IMR-90 (cell line): ENCODE measurements at regions not wholly inside any gene's neighbourhood (a gene's known extent, or its start where the extent isn't known, plus 50 kb on each side); places are given as distances from the start of the nearest gene placed in this dataset.

ENCODE experiments used
- ATAC-seq: fragments of 200-7000 bp; cut with Tn5 transposase; 2 replicates; pipeline ENCODE4 v1.9.1; 2020; ENCODE audit warnings: low read depth, mild to moderate bottlenecking, moderate library complexity
- BruUV-seq: library from RNA; stranded (reverse); fragments of 400-500 nt; replicated peaks from 2 replicates; lab custom pipeline; 2021; lab: Mats Ljungman, UMichigan
- CTCF ChIA-PET: fragments of 300-600 bp; formaldehyde crosslinking; extraction: SDS; loops from one replicate; lab custom pipeline; 2021; ENCODE audit warnings: antibody characterized with exemption; lab: Yijun Ruan, JAX
- POLR2A ChIA-PET: fragments of 300-600 bp; sonication (Branson Sonifier 250); formaldehyde crosslinking; loops from one replicate; lab custom pipeline; 2022; ENCODE audit warnings: antibody characterized with exemption; ENCODE audit not compliant: unreplicated experiment; lab: Charles Lee
- DNase-seq: peaks from one replicate; pipeline ENCODE4 v3.0.0; 2013
- H2AFZ ChIP-seq: replicated peaks from 2 replicates; pipeline ENCODE3; 2013; ENCODE audit warnings: low read length, mild to moderate bottlenecking; ENCODE audit not compliant: poor library complexity
- H2AK5ac ChIP-seq: 2 replicates; pipeline ENCODE4 v1.6.1; 2013; ENCODE audit warnings: low read depth, low read length, inconsistent platforms
- H2AK9ac ChIP-seq: replicated peaks from 2 replicates; pipeline ENCODE3; 2013; ENCODE audit warnings: mild to moderate bottlenecking, low read depth, low read length, moderate library complexity; ENCODE audit not compliant: poor library complexity
- H2BK120ac ChIP-seq: 2 replicates; pipeline ENCODE4 v1.6.1; 2013; ENCODE audit warnings: low read depth, low read length, inconsistent platforms
- H2BK15ac ChIP-seq: 3 replicates; pipeline ENCODE4 v1.6.1; 2013; ENCODE audit warnings: low read depth, low read length, inconsistent platforms
- H2BK20ac ChIP-seq: 2 replicates; pipeline ENCODE4 v1.6.1; 2013; ENCODE audit warnings: low read depth, mild to moderate bottlenecking, inconsistent platforms, low read length, moderate library complexity
- H2BK5ac ChIP-seq: 2 replicates; pipeline ENCODE4 v1.6.1; 2013; ENCODE audit warnings: mild to moderate bottlenecking, low read depth, low read length, inconsistent platforms; ENCODE audit not compliant: poor library complexity, severe bottlenecking
- H3K14ac ChIP-seq: replicated peaks from 2 replicates; pipeline ENCODE4 v1.6.1; 2013; ENCODE audit warnings: low read depth, low read length, inconsistent platforms
- H3K18ac ChIP-seq: 2 replicates; pipeline ENCODE4 v1.6.1; 2013; ENCODE audit warnings: low read depth, low read length, control low read depth
- H3K23ac ChIP-seq: 2 replicates; pipeline ENCODE4 v1.6.1; 2013; ENCODE audit warnings: low read depth, low read length, inconsistent platforms
- H3K27ac ChIP-seq: 2 replicates; pipeline ENCODE4 v1.5.1; 2013; ENCODE audit warnings: mild to moderate bottlenecking, control low read depth, low read length; ENCODE audit not compliant: insufficient read depth
- H3K27me3 ChIP-seq: 2 replicates; pipeline ENCODE4 v1.6.1; 2013; ENCODE audit warnings: low read length; ENCODE audit not compliant: control insufficient read depth, insufficient read depth
- H3K36me3 ChIP-seq: 2 replicates; pipeline ENCODE4 v1.6.1; 2013; ENCODE audit warnings: low read length, mixed read lengths; ENCODE audit not compliant: control insufficient read depth, insufficient read depth
- H3K4ac ChIP-seq: 2 replicates; pipeline ENCODE4 v1.6.1; 2013; ENCODE audit warnings: low read depth, low read length, inconsistent platforms
- H3K4me1 ChIP-seq: 2 replicates; pipeline ENCODE4 v1.6.1; 2013; ENCODE audit warnings: low read length, mixed read lengths; ENCODE audit not compliant: control insufficient read depth, insufficient read depth
- H3K4me2 ChIP-seq: 2 replicates; pipeline ENCODE4 v1.6.1; 2013; ENCODE audit warnings: low read depth, mild to moderate bottlenecking, control low read depth, low read length, moderate library complexity
- H3K4me3 ChIP-seq: 2 replicates; pipeline ENCODE4 v1.5.1; 2013; ENCODE audit warnings: low read depth, mild to moderate bottlenecking, control low read depth, low read length, moderate library complexity; ENCODE audit not compliant: insufficient read depth
- H3K56ac ChIP-seq: 2 replicates; pipeline ENCODE4 v1.6.1; 2013; ENCODE audit warnings: low read length, inconsistent platforms; ENCODE audit not compliant: insufficient read depth; ENCODE audit errors: extremely low read depth
- H3K79me1 ChIP-seq, 2 experiments: 2 replicates each; pipeline ENCODE4 v1.6.1; 2013; ENCODE audit warnings: low read length in 2 of 2, inconsistent platforms in 1 of 2, low read depth in 1 of 2
- H3K9ac ChIP-seq: 2 replicates; pipeline ENCODE4 v1.6.1; 2013; ENCODE audit warnings: low read depth, low read length, control low read depth
- H3K9me1 ChIP-seq: 2 replicates; pipeline ENCODE4 v1.6.1; 2013; ENCODE audit warnings: low read length, inconsistent platforms; ENCODE audit not compliant: insufficient read depth
- H3K9me3 ChIP-seq: 2 replicates; pipeline ENCODE4 v1.6.1; 2013; ENCODE audit warnings: low read length; ENCODE audit not compliant: control insufficient read depth, insufficient read depth
- H4K20me1 ChIP-seq: 2 replicates; pipeline ENCODE4 v1.6.1; 2013; ENCODE audit warnings: low read length, inconsistent platforms; ENCODE audit not compliant: insufficient read depth
- H4K5ac ChIP-seq: 2 replicates; pipeline ENCODE4 v1.6.1; 2013; ENCODE audit warnings: mild to moderate bottlenecking, low read depth, low read length, control low read depth
- H4K8ac ChIP-seq, 2 experiments: 2 replicates each; pipeline ENCODE4 v1.6.1; 2013; ENCODE audit warnings: low read depth in 2 of 2, low read length in 2 of 2, control low read depth in 1 of 2, inconsistent platforms in 1 of 2
- H4K91ac ChIP-seq: 2 replicates; pipeline ENCODE4 v1.6.1; 2013; ENCODE audit warnings: low read depth, low read length, inconsistent platforms; ENCODE audit not compliant: insufficient read depth
- CTCF ChIP-seq: conservative IDR thresholded peaks from 2 replicates; pipeline ENCODE4 v1.5.1; 2012; ENCODE audit warnings: mild to moderate bottlenecking, low read depth, low read length, improper control_type of control experiment
- FOS ChIP-seq: fragments of 150-350 bp; IDR thresholded peaks from 2 replicates; pipeline ENCODE4 v1.6.1; 2016; ENCODE audit warnings: low read depth, low read length
- MAFK ChIP-seq: IDR thresholded peaks from 2 replicates; pipeline ENCODE4 v1.6.1; 2012; ENCODE audit warnings: low read depth, low read length, improper control_type of control experiment
- MXI1 ChIP-seq: IDR thresholded peaks from 2 replicates; pipeline ENCODE4 v1.6.1; 2012; ENCODE audit warnings: low read depth, mild to moderate bottlenecking, low read length, moderate library complexity, borderline replicate concordance
- POLR2A ChIP-seq: IDR thresholded peaks from 2 replicates; pipeline ENCODE4 v1.6.1; 2012; ENCODE audit warnings: mild to moderate bottlenecking, low read depth, low read length
- RAD21 ChIP-seq: IDR thresholded peaks from 2 replicates; pipeline ENCODE4 v1.6.1; 2012; ENCODE audit warnings: low read length, improper control_type of control experiment
- RCOR1 ChIP-seq: IDR thresholded peaks from 2 replicates; pipeline ENCODE4 v1.6.1; 2012; ENCODE audit warnings: mild to moderate bottlenecking, low read length, improper control_type of control experiment; ENCODE audit not compliant: insufficient replicate concordance
- SMC3 ChIP-seq: fragments of 150-350 bp; IDR thresholded peaks from 2 replicates; pipeline ENCODE4 v1.6.1; 2016; ENCODE audit warnings: low read depth, mild to moderate bottlenecking, antibody characterized with exemption, low read length, moderate library complexity
- USF2 ChIP-seq: fragments of 150-350 bp; IDR thresholded peaks from 2 replicates; pipeline ENCODE4 v1.6.1; 2017; ENCODE audit warnings: mild to moderate bottlenecking, antibody characterized with exemption, low read length, low read depth
- WGBS, 2 experiments: methylation state at CpG; one replicate each; pipeline versions ENCODE4 v1.1.5 to v1.1.7; 2013; ENCODE audit warnings: missing lambda C conversion rate in 2 of 2; ENCODE audit not compliant: insufficient read length in 1 of 2; ENCODE audit errors: extremely low coverage in 2 of 2; 5-methylcytosine and 5-hydroxymethylcytosine counted together
- dilution Hi-C: fragments of 300-500 bp; cut with HindIII; formaldehyde crosslinking; loops from one replicate; pipeline ENCODE4 v1.14.3; 2018; ENCODE audit warnings: low sequenced_read_pairs; ENCODE audit not compliant: unreplicated experiment
- in situ Hi-C: fragments of 300-500 bp; cut with MboI; formaldehyde crosslinking; loops from 3 replicates; pipeline ENCODE4 v1.14.3; 2019; ENCODE audit warnings: low sequenced_read_pairs, inconsistent platforms, mixed read lengths
- intact Hi-C: fragments of 100-400 bp; cut with micrococcal nuclease; formaldehyde crosslinking; loops from 2 replicates; pipeline ENCODE4 v1.10.0; 2022
- TF ChIP-seq, protein P1 (sequence below): fragments of 150-350 bp; IDR thresholded peaks from 2 replicates; pipeline ENCODE4 v1.6.1; 2016; ENCODE audit warnings: low read depth, mild to moderate bottlenecking, low read length, moderate library complexity, borderline replicate concordance

- peak overlapping the region; percentile 61; the same call in 1 of the 2 replicates for H2BK20ac ChIP-seq
- DNase-seq, result peak; percentile 17
- dilution Hi-C loops (no loop called here), in situ Hi-C loops (no loop called here), intact Hi-C loops (no loop called here)
- no peak overlapping the region; the same call in 1 of the 2 replicates for H3K14ac ChIP-seq
- H3K4ac ChIP-seq, result peak overlapping the region; percentile 52; the same call in 1 of the 2 replicates
- TF ChIP-seq CTCF (no peak), USF2 (no peak), RAD21 (no peak), FOS (no peak), MXI1 (no peak), POLR2A (no peak), MAFK (no peak), RCOR1 (no peak), SMC3 (no peak)
- TF ChIP-seq, protein P1, sequence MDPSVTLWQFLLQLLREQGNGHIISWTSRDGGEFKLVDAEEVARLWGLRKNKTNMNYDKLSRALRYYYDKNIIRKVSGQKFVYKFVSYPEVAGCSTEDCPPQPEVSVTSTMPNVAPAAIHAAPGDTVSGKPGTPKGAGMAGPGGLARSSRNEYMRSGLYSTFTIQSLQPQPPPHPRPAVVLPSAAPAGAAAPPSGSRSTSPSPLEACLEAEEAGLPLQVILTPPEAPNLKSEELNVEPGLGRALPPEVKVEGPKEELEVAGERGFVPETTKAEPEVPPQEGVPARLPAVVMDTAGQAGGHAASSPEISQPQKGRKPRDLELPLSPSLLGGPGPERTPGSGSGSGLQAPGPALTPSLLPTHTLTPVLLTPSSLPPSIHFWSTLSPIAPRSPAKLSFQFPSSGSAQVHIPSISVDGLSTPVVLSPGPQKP, result no peak
- no peak overlapping the region for H2AK9ac ChIP-seq
- no TSS peak for BruUV-seq
- POLR2A ChIA-PET, result no interaction called here
- no peak overlapping the region for H2AK5ac ChIP-seq
- peak overlapping the region; percentile 74; the same call in 1 of the 2 replicates for H3K18ac ChIP-seq
- H2BK15ac ChIP-seq, result 0 out of 3 replicates have a peak overlapping the region, but pooled peaks have one; percentile 6
- H3K4me1 ChIP-seq, result peaks cover 8% of the 10 kb centered on the region; the same call in 1 of the 2 replicates
- no peak overlapping the region; the same call in 1 of the 2 replicates for H4K5ac ChIP-seq
- no peaks in the 10 kb centered on the region for H3K79me1 ChIP-seq
- H3K4me2 ChIP-seq, result no peak overlapping the region
- no peak overlapping the region for H4K8ac ChIP-seq
- no peak overlapping the region for H3K27ac ChIP-seq
- no peak overlapping the region for H3K4me3 ChIP-seq
- H2BK5ac ChIP-seq, result peak overlapping the region; percentile 29
- H3K9ac ChIP-seq, result no peak overlapping the region
- H4K91ac ChIP-seq, result no peak overlapping the region
- H3K9me1 ChIP-seq, result peaks cover 6% of the 10 kb centered on the region
- H3K27me3 ChIP-seq, result no peaks in the 10 kb centered on the region
- no peaks in the 10 kb centered on the region for H3K36me3 ChIP-seq
- H2BK120ac ChIP-seq, result peak overlapping the region; percentile 62; the same call in 1 of the 2 replicates
- no peak; the same call in 1 of the 2 replicates for ATAC-seq
- no peak overlapping the region for H3K56ac ChIP-seq
- CTCF ChIA-PET, result no interaction called here
- H4K20me1 ChIP-seq, result no peaks in the 10 kb centered on the region
- no peak overlapping the region for H3K23ac ChIP-seq
- H2AFZ ChIP-seq, result no peak overlapping the region
- WGBS, 2 experiments, result 60% methylated on average over 1 of the region's 7 CpGs; no CpG with 5 or more reads in 1 of the 2 experiments
- no peaks in the 10 kb centered on the region for H3K9me3 ChIP-seq
Measured at GRCh38 chr6:80527552-80528052, 421.1 kb downstream of the BCKDHB start.
